H9 (cell line): ENCODE measurements at regions not wholly inside any gene's neighbourhood (a gene's known extent, or its start where the extent isn't known, plus 50 kb on each side); places are given as distances from the start of the nearest gene placed in this dataset.

ENCODE experiments used
- DNase-seq: peaks from one replicate; pipeline ENCODE4 v3.0.0-alpha.2; 2017
- H2AFZ ChIP-seq: one replicate; pipeline ENCODE4 v1.6.1; 2013; ENCODE audit warnings: mild to moderate bottlenecking, low read length, control low read depth, moderate library complexity
- H2AK5ac ChIP-seq: 2 replicates; pipeline ENCODE4 v1.6.1; 2013; ENCODE audit warnings: low read length, control low read depth, mixed read lengths; ENCODE audit not compliant: insufficient read length
- H2BK120ac ChIP-seq: one replicate; pipeline ENCODE4 v1.6.1; 2013; ENCODE audit warnings: low read depth, mild to moderate bottlenecking, low read length, control low read depth, inconsistent platforms; ENCODE audit not compliant: poor library complexity, severe bottlenecking
- H2BK12ac ChIP-seq: 2 replicates; pipeline ENCODE4 v1.6.1; 2013; ENCODE audit warnings: low read length, control low read depth, mixed read lengths, low read depth; ENCODE audit not compliant: insufficient read length
- H2BK15ac ChIP-seq: 2 replicates; pipeline ENCODE4 v1.6.1; 2013; ENCODE audit warnings: low read depth, low read length, control low read depth
- H2BK20ac ChIP-seq: one replicate; pipeline ENCODE4 v1.6.1; 2013; ENCODE audit warnings: low read depth, mild to moderate bottlenecking, low read length, control low read depth, inconsistent platforms; ENCODE audit not compliant: poor library complexity, severe bottlenecking
- H2BK5ac ChIP-seq: 2 replicates; pipeline ENCODE4 v1.6.1; 2013; ENCODE audit warnings: low read length, control low read depth, mixed read lengths; ENCODE audit not compliant: insufficient read length
- H3K14ac ChIP-seq: 2 replicates; pipeline ENCODE4 v1.6.1; 2013; ENCODE audit warnings: low read length, control low read depth; ENCODE audit not compliant: insufficient read depth
- H3K18ac ChIP-seq: 2 replicates; pipeline ENCODE4 v1.6.1; 2013; ENCODE audit warnings: low read depth, mild to moderate bottlenecking, mixed read lengths, low read length, control low read depth; ENCODE audit not compliant: insufficient read length
- H3K23ac ChIP-seq: 2 replicates; pipeline ENCODE4 v1.6.1; 2013; ENCODE audit warnings: low read length, control low read depth, mixed read lengths, low read depth; ENCODE audit not compliant: insufficient read length
- H3K23me2 ChIP-seq: 2 replicates; pipeline ENCODE4 v1.6.1; 2013; ENCODE audit warnings: low read depth, mild to moderate bottlenecking, mixed read lengths, low read length, control low read depth; ENCODE audit not compliant: insufficient read length, poor library complexity, severe bottlenecking
- H3K27ac ChIP-seq: 2 replicates; pipeline ENCODE4 v1.5.1; 2013; ENCODE audit warnings: low read length, control low read depth, mixed read lengths, low read depth; ENCODE audit not compliant: insufficient read length
- H3K27me3 ChIP-seq: 2 replicates; pipeline ENCODE4 v1.6.1; 2013; ENCODE audit warnings: low read length, control low read depth, inconsistent platforms; ENCODE audit not compliant: insufficient read depth
- H3K4ac ChIP-seq: 2 replicates; pipeline ENCODE4 v1.6.1; 2013; ENCODE audit warnings: low read depth, mild to moderate bottlenecking, control low read depth, inconsistent platforms, low read length, moderate library complexity
- H3K4me1 ChIP-seq: 2 replicates; pipeline ENCODE4 v1.6.1; 2013; ENCODE audit warnings: low read length, control low read depth, inconsistent platforms; ENCODE audit not compliant: insufficient read depth
- H3K4me2 ChIP-seq: 2 replicates; pipeline ENCODE4 v1.6.1; 2013; ENCODE audit warnings: low read length, control low read depth, mixed read lengths; ENCODE audit not compliant: insufficient read length, insufficient read depth
- H3K56ac ChIP-seq: 2 replicates; pipeline ENCODE4 v1.6.1; 2013; ENCODE audit warnings: low read depth, mild to moderate bottlenecking, mixed read lengths, low read length, control low read depth; ENCODE audit not compliant: insufficient read length
- H3K79me1 ChIP-seq: 2 replicates; pipeline ENCODE4 v1.6.1; 2013; ENCODE audit warnings: low read depth, mild to moderate bottlenecking, moderate library complexity, low read length, control low read depth, inconsistent platforms; ENCODE audit not compliant: insufficient read depth, poor library complexity, severe bottlenecking
- H3K79me2 ChIP-seq: 2 replicates; pipeline ENCODE4 v1.6.1; 2013; ENCODE audit warnings: low read length, control low read depth, inconsistent platforms; ENCODE audit not compliant: insufficient read depth
- H3K9ac ChIP-seq: 2 replicates; pipeline ENCODE4 v1.6.1; 2013; ENCODE audit warnings: low read length, control low read depth, mixed read lengths; ENCODE audit not compliant: insufficient read length; ENCODE audit errors: extremely low read depth
- H3K9me3 ChIP-seq: one replicate; pipeline ENCODE4 v1.6.1; 2013; ENCODE audit warnings: low read depth, low read length, inconsistent platforms; ENCODE audit not compliant: control insufficient read depth
- H3T11ph ChIP-seq: one replicate; pipeline ENCODE4 v1.6.1; 2013; ENCODE audit warnings: mild to moderate bottlenecking, low read length, control low read depth, inconsistent platforms
- H4K20me1 ChIP-seq: one replicate; pipeline ENCODE4 v1.6.1; 2013; ENCODE audit not compliant: control insufficient read depth, insufficient read length, insufficient read depth
- H4K5ac ChIP-seq: 2 replicates; pipeline ENCODE4 v1.6.1; 2013; ENCODE audit warnings: low read depth, mild to moderate bottlenecking, mixed read lengths, low read length, control low read depth; ENCODE audit not compliant: insufficient read length
- H4K8ac ChIP-seq: replicated peaks from 2 replicates; pipeline ENCODE4 v1.6.1; 2013; ENCODE audit warnings: low read length, control low read depth, mixed read lengths, low read depth; ENCODE audit not compliant: insufficient read length
- H4K91ac ChIP-seq: 2 replicates; pipeline ENCODE4 v1.6.1; 2013; ENCODE audit warnings: low read depth, mild to moderate bottlenecking, moderate library complexity, mixed read lengths, low read length, control low read depth; ENCODE audit not compliant: insufficient read length
- H3K27ac Mint-ChIP-seq, 3 experiments: 2 replicates in 2 of 3; 3 replicates in 1 of 3; pipeline ENCODE4 v1.8.0; 2020 to 2021; ENCODE audit warnings: mixed read lengths in 3 of 3, mild to moderate bottlenecking in 1 of 3, moderate library complexity in 1 of 3
- H3K27me3 Mint-ChIP-seq: 2 replicates; pipeline ENCODE4 v1.8.0; 2021; ENCODE audit warnings: low read depth, mild to moderate bottlenecking, moderate library complexity, mixed read lengths
- H3K36me3 Mint-ChIP-seq, 3 experiments: 2 replicates in 2 of 3; 3 replicates in 1 of 3; pipeline ENCODE4 v1.8.0; 2020 to 2021; ENCODE audit warnings: low read depth in 3 of 3, mixed read lengths in 3 of 3; ENCODE audit not compliant: insufficient read depth in 1 of 3
- H3K4me1 Mint-ChIP-seq, 2 experiments: 2 replicates each; pipeline ENCODE4 v1.8.0; 2020; ENCODE audit warnings: mixed read lengths in 2 of 2
- H3K4me3 Mint-ChIP-seq, 2 experiments: 2 replicates in 1 of 2; 3 replicates in 1 of 2; pipeline ENCODE4 v1.8.0; 2020 to 2021; ENCODE audit warnings: mild to moderate bottlenecking in 2 of 2, mixed read lengths in 2 of 2, moderate library complexity in 1 of 2
- H3K9me3 Mint-ChIP-seq, 2 experiments: 2 replicates in 1 of 2; 3 replicates in 1 of 2; pipeline ENCODE4 v1.8.0; 2020; ENCODE audit warnings: mild to moderate bottlenecking in 2 of 2, mixed read lengths in 2 of 2, moderate library complexity in 1 of 2
- CTCF ChIP-seq: fragments of 200-600 bp; sonication (generic); conservative IDR thresholded peaks from 3 replicates; pipeline ENCODE4 v1.8.0; 2021; ENCODE audit warnings: antibody characterized with exemption, mild to moderate bottlenecking
- WGBS: extraction: QIAGEN DNeasy Blood & Tissue Kit; methylation state at CpG from one replicate; pipeline ENCODE4 v1.1.7; 2013; ENCODE audit warnings: missing lambda C conversion rate, low lambda C conversion rate, mixed read lengths; ENCODE audit not compliant: insufficient read length; ENCODE audit errors: extremely low coverage; 5-methylcytosine and 5-hydroxymethylcytosine counted together

- H3K36me3 Mint-ChIP-seq: no peaks in the 10 kb centered on the region; a peak in 2 of 7 replicates
- no peak overlapping the region for H2BK120ac ChIP-seq
- no peak overlapping the region for H2BK5ac ChIP-seq
- no peaks in the 10 kb centered on the region for H3K27me3 Mint-ChIP-seq
- no peak overlapping the region for H2BK20ac ChIP-seq
- no CpG with 5 or more reads among the region's 2 CpGs for WGBS
- no peaks in the 10 kb centered on the region for H3K79me1 ChIP-seq
- H3K79me2 ChIP-seq: no peaks in the 10 kb centered on the region; the same call in 1 of the 2 replicates
- H2AFZ ChIP-seq: no peak overlapping the region
- H3K4me3 Mint-ChIP-seq: no peak overlapping the region
- H3T11ph ChIP-seq: no peak overlapping the region
- no peak overlapping the region for H3K14ac ChIP-seq
- DNase-seq: no peak
- H3K18ac ChIP-seq: no peak overlapping the region
- H3K9me3 ChIP-seq: no peaks in the 10 kb centered on the region
- H3K4me1 Mint-ChIP-seq: peaks cover 13 to 32% of the 10 kb centered on the region in 2 experiments
- H3K27ac Mint-ChIP-seq: no peak overlapping the region; a peak in 1 of 7 replicates
- no peaks in the 10 kb centered on the region for H4K20me1 ChIP-seq
- no peaks in the 10 kb centered on the region for H3K23me2 ChIP-seq
- no peak overlapping the region for H2BK12ac ChIP-seq
- H3K27ac ChIP-seq: no peak overlapping the region
- no peak overlapping the region for H3K56ac ChIP-seq
- H2AK5ac ChIP-seq: no peak overlapping the region
- no peak for TF ChIP-seq CTCF
- H3K4me2 ChIP-seq: no peak overlapping the region
- H3K9ac ChIP-seq: no peak overlapping the region
- no peaks in the 10 kb centered on the region for H3K27me3 ChIP-seq
- H3K23ac ChIP-seq: no peak overlapping the region
- H3K9me3 Mint-ChIP-seq: peaks cover 0 to 2% of the 10 kb centered on the region in 2 experiments; a peak in 1 of 5 replicates
- no peak overlapping the region for H2BK15ac ChIP-seq
- peaks cover 2% of the 10 kb centered on the region; the same call in 1 of the 2 replicates for H3K4me1 ChIP-seq
- H4K8ac ChIP-seq: no peak overlapping the region
- no peak overlapping the region for H3K4ac ChIP-seq
- no peak overlapping the region for H4K5ac ChIP-seq
- H4K91ac ChIP-seq: no peak overlapping the region
Observed at GRCh38 chr6:40295251-40295950, 291.8 kb downstream of the LRFN2 start.
